GM04504 (cell line): ENCODE measurements at regions not wholly inside any gene's neighbourhood (a gene's known extent, or its start where the extent isn't known, plus 50 kb on each side); places are given as distances from the start of the nearest gene placed in this dataset.
"Not testable (repeated sequence)": the region's sequence is repeated elsewhere in the genome, so short reads cannot be mapped to it uniquely, and the experiment has no call there.

ENCODE experiments used
- DNase-seq: peaks from one replicate; pipeline ENCODE4 v3.0.0-alpha.2; 2012; ENCODE audit warnings: low read depth

DNA sequence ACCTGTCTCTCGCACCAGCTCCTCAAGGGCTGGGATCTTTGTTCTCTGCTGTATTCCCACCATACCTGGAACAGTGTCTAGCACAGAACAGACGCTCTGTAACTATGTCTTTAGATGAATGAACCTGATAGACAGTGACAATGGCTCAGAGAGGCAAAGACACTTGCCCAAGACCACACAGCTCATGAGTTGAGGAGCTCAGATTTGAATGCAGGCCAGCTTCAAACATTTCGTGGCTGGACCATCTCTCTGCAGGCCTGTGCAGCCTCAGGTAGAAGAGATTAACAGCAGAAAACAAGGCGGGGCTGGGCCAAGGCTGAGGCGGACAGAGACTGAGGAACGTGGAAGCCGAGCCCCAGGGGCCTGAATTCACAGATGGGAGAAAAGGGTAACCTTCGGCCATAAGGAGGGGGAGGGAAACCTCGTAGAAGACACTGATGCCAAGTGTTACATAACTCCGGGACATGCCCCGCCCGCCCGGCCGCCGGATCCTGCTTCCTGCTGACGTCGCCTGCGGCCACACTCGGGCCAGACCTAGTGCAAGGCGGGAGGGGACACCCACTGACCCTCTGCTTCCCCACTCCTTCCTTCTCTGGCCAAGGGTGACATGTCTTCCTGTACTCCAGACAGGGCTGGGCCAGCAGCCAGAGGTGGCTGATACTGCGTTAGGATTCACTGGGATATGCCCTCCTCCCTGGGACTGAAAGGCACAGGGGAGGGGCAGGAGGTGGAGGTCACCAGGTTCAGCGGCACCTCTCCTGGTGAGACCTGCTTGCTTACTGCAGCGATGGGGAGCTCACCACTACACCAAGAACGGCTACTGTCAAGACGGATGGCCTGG lies 86.8 kb downstream of the RFLNA start:
- DNase-seq, result peak; percentile 75

DNA sequence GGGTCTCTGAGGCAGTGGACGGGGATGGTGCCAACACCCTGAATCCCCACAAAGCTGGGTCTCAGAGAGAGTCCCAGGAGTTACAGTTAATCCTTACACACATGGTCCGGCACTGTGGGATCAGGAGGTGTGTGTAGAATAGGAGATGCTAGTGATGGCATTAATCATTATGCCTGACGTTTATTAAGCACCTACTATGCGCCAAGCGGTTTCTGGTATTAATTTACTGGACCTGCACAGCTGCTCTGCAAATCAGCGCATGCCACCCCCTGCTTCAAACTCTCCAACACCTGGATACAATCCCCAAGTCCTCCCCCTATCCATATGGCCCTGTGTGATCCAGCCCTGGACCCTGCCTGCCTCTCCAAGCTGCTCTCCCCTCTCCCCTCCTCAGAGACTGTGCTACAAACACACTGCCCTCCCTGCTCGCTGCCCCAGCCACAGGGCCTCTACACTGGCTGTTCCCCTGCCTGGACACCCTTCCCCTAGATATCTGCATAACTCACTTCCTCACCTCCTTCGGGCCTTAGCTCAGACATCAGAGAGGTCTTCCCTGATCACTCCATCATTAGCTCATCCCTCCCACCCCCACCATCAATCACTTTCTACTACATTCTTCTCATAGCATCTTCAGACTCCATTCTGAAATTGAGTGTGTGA lies 86.0 kb downstream of the RFLNA start:
- DNase-seq, result no peak

DNA sequence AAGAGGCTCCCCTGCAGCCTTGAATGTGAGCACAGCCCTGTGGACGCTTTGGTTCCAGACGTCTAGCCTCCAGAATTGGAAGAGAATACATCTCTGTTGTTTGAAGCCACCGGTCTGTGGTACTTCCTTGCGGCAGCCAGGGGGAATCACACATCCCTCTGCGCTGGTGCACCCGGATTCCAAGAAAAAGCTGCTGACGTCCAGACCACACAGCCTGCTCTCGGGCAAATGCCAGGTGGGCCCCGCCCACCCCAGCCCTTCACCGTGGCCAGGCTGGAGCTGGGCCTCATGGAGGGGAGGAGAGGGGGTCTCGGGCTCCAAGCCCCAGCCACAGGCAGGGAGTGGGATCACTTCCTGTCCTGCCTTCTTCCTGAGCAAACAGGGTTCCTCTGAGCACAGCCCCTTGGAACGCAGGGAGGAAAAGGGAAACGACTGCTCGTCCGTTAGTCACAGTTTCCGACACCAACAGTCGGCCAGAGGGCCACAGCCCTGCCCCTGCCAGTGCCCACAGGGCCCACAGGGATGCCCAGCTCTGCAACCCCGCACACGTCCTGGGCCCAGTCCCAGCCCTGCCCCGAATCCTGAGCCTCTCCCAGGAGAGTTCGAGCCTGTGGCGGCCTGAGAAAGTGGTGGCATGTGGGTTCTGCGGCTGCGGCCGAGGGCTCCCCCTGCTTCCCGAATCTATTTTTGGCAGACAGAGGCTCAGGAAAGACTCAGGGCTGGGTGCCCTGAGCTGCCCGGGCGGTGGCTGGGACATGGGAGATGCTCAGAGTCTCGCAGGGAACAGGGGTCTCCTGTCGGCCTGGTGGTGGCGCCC lies 85.3 kb downstream of the RFLNA start:
- no peak for DNase-seq

GRCh38 chr12:124379379-124379937 lies 84.6 kb downstream of the RFLNA start:
- DNase-seq, result no peak

DNA sequence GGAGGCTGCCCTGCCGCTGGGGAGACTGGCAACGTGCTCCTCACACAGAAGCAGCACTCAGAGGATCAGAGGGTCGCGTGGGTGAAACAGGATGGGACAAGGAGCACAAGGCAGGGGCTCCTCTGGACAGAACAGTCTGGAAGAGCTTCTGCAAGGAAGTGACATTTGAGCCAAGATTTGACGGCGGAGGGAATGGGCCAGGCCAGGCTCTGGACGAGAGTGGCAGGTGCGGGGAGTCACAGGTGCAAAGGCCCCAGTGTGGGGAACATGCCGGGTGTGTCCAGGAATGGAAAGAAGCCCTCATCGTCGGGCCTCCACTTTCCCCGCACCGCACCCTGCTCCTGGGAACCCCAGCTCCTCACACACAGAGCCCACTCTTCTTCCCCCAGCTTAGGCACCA lies 84.0 kb downstream of the RFLNA start:
- no peak for DNase-seq

- no peak for DNase-seq
Measured at GRCh38 chr12:124377981-124378509, 83.2 kb downstream of the RFLNA start.

DNA sequence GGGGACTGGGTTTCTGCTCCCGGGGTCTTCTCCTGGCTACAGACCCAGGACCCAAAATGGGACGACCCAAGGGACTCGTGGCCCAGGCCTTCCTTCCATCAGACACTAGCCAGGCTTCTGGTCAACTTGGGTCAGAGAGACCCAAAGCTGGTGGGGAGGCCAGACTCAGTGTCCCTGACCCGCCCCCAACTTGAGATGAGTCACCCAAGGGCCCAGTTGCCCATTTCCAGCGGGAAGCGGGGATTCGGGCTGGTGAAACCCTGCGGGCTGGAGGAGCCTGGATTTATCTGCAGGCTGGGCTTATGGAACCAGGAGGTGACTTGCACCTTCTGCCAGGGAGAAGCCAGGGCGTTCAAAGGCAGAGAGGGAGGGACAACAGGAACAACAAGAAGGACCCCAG lies 81.5 kb downstream of the RFLNA start:
- no peak for DNase-seq

DNA sequence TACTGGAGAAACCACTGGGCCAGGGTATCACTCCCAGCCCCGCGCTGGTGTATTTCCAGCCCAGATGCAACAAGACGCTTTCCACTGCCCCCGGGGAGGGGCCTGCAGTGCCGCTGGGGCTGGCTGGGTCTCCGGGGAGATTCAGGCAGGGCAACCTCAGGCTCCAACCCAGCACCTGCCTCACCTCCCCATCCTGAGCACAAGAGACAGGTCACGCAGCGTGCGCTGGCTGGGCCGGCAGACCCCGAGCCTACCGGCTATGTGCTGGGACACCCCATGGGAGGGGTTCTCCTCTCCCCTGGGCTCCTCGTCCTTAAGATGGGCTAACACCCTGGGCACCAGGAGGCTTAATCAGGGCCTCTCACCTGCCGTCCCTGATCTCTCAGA lies 80.9 kb downstream of the RFLNA start:
- DNase-seq, result no peak

GRCh38 chr12:124375141-124375788 lies 80.4 kb downstream of the RFLNA start:
- DNase-seq, result no peak

- no peak for DNase-seq
Measured at GRCh38 chr12:124374567-124374966, 79.7 kb downstream of the RFLNA start.

- DNase-seq, result no peak
Measured at GRCh38 chr12:124374147-124374546, 79.3 kb downstream of the RFLNA start.

- not testable (repeated sequence) for DNase-seq
Measured at GRCh38 chr12:124373701-124374100, 78.8 kb downstream of the RFLNA start.

DNA sequence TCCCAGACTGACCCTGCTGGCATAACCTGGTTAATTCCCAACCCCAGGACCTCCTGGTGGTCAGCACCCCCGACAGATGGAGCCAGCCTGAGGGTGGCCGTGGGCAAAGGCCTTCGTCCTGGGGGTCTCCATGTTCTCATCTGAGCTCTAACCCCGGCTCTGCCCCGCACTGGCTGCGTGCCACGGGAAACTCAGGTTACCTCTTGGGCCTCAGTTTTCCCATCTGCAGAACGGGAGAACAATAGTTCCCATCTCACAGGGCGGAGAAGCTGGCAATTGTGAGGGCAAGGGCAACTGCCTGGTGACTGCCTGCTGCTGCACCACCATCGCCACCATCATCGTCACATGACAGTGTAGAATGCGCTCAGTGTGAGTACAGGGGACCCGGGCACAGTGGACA lies 77.9 kb downstream of the RFLNA start:
- DNase-seq, result no peak

GRCh38 chr12:124371970-124372555 lies 77.2 kb downstream of the RFLNA start:
- no peak for DNase-seq

GRCh38 chr12:124371366-124371765 lies 76.5 kb downstream of the RFLNA start:
- no peak for DNase-seq

- no peak for DNase-seq
Measured at GRCh38 chr12:124370851-124371250, 76.0 kb downstream of the RFLNA start.

GRCh38 chr12:124370384-124370783 lies 75.5 kb downstream of the RFLNA start:
- no peak for DNase-seq

- DNase-seq, result no peak
Measured at GRCh38 chr12:124369827-124370378, 75.0 kb downstream of the RFLNA start.

DNA sequence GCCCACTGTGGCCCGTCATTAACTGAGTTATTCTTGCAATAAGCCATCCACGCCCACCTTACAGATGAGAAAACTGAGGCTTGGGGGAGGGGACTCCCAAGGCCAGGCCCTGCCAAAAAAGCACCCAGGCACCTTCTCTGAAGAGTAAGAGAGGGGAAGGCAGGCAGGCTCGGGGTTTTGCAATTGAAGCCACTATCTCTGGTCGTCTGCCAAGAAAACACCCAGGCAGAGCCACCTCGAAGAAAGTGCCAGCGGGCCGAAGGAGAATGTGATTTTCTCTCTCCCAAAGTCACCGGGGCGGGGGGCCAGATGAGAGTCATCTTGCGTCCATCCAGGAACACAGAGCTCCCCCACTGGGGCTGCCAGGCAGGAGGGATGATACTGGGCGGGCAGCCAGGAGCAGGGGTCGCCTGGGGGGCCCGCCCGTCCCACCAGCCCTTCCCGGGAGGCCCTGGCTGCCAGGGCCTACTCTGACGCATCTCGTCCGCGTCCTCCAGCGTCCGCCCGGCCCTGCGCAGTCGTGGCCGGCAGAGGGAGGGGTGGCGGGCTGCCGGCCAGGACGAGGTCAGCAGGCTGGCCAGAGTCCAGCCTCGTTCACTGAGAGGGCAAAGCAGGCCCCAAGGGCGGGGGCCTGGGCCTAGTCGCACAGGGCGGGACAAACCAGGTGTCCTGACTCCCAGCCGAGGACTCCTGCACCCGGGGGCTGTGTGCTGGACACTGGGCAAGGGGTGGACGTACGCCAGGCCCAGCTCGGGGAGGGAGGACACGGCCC lies 74.3 kb downstream of the RFLNA start:
- DNase-seq, result peak; percentile 90

DNA sequence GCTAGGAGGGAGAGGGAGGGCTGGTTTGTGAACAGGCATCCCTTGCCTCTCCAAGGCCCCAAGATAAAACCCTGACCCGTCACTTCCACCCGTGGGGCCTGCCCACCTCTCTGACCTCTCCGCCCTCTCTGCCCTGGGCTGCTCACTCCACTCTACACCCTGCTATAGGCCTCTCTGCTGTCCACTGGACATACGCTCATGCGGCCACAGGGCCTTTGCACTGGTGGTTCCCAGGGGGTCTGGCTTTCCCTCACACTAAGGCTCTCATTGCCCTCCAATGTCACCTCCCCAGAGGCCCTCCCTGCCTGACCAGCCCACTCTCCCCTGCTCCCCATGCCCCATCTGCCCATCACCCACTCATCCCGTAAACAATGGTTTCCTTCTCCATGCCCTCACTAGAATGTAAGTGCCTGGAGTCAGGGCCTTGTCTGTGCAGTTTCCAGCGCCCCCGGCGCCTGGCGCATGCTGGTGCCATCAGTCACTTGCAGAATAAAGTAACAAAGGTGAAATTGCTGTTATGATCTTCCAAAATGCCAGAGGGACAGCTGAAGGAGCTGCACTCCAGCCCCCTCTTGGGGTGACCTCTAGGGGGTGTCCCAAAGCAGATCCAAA lies 73.6 kb downstream of the RFLNA start:
- no peak for DNase-seq
